DMS114 treated with DMSO at 0.1 percent for 48 hours (cell line): ENCODE measurements at regions not wholly inside any gene's neighbourhood (a gene's known extent, or its start where the extent isn't known, plus 50 kb on each side); places are given as distances from the start of the nearest gene placed in this dataset.
"Not testable (repeated sequence)": the region's sequence is repeated elsewhere in the genome, so short reads cannot be mapped to it uniquely, and the experiment has no call there.

ENCODE experiments used
- DNase-seq: peaks from one replicate; lab custom pipeline; 2025; ENCODE audit not compliant: unreplicated experiment; lab: John Stamatoyannopoulos, UW

- DNase-seq: no peak
Observed at GRCh38 chrX:46367491-46367890, 177.7 kb downstream of the ZNF674 start.

DNA sequence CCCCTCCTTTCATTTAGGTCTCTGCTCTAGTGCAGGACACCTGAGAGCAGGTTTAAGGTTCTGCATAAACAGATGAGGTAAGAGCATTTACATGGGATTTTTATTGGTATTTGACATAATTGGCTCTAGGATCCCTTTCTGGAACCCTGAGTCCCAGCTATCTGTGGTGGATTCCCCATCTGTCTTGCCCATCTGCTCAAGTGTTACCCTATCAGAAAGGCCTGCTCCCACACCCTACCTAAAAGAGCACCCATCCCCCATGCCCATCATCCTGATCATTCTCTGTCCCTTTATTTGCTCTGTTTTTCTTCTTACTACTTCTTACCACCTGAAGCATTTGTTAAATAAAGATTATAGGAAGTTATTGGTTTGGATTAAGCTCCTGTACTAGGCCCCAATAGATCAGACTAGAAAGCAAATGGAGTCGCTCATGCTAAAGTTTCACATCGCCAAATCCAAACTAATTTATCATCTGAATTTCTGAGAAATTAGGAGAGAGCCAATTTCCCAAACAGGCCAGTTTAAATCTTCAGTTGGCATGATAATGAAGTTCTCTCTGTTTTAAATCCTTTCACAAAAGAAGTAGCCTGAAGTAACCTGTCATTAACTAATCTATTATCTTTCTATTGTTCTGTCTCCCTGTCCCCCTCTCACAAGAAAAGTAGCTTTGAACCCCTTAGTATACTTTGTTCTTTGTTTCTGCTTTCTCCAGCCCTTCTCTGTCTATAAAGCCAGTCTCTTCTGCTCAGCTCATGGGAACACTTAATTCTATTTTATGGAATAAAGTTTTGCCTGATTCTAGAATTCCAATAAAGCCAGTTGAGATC is 178.6 kb downstream of the ZNF674 start:
- no peak for DNase-seq

DNA sequence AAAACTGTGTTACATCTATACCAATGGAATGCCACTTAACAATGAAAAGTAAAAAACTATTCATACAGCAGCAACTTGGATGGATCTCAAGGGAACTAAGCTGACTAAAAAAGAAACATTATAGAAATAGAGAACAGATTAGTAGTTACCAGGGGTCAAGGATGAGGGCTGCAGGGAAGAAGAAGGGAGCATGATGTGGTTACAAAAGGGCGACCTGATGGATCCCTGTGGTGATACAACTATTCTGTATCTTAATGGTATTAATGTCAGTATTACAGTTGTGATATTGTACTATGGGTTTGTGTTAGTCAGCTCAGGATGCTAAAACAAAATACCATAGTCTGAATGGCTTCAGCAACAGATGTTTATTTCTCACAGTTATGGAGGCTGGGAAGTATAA is 190.7 kb downstream of the ZNF674 start:
- DNase-seq: no peak

GRCh38 chrX:46341767-46342322 is 203.4 kb downstream of the ZNF674 start:
- no peak for DNase-seq

DNA sequence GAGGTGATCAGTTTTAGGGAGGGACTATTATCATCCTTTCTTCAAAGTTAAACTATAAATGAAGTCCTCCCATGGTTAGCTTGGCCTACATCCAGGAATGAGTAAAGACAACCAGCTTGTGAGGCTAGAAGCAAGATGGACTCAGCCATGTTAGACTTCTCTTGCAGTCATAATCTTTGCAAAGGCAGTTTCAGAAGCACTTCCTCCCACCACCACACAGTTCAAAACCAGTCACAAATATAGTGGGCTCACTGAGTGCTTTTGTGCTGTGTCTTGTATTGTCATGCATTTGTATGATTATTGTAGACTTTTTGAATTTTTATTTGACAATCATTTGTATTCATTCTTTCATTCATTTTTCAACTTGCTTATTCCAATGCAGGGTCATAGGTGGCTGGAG is 204.5 kb downstream of the ZNF674 start:
- no peak for DNase-seq

DNA sequence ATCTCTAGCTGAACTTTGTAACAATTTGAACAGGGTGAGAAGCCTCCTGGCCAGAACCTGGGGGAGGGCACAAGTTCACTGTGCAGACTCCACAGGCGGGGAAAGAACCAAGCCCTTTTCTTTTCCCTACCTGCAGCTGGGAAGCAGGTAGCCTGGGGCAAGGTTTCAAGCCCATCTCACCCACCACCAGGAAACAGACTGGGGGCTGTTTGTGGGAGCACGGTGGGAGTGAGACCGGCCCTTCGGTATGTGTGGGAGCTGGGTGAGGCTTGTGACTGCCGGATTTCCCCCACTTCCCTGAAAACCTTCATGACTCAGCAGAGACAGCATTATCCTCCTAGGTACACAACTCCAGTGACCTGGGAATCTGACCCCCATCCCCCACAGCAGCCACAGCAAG is 211.7 kb downstream of the ZNF674 start:
- no peak for DNase-seq

- no peak for DNase-seq
Observed at GRCh38 chrX:46330981-46331380, 214.2 kb downstream of the ZNF674 start.

DNA sequence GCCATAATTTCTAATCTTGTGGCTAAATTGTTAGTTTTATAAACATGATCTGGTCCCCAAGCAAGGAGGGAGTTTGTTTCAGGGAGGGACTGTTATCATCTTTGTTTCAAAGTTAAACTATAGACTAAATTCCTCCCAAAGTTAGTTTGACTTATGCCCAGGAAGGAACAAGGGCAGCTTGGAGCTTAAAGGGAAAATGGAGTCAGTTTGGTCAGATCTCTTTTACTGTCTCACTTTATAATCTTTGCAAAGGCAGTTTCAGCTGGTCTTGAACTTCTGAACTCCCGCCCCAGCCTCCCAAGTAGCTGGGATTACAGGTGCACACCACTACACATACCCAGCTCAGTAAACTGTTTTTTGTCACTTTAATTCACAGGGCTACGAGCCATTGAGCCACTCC is 214.7 kb downstream of the ZNF674 start:
- DNase-seq: no peak

GRCh38 chrX:46328133-46328532 is 217.1 kb downstream of the ZNF674 start:
- DNase-seq: no peak

DNA sequence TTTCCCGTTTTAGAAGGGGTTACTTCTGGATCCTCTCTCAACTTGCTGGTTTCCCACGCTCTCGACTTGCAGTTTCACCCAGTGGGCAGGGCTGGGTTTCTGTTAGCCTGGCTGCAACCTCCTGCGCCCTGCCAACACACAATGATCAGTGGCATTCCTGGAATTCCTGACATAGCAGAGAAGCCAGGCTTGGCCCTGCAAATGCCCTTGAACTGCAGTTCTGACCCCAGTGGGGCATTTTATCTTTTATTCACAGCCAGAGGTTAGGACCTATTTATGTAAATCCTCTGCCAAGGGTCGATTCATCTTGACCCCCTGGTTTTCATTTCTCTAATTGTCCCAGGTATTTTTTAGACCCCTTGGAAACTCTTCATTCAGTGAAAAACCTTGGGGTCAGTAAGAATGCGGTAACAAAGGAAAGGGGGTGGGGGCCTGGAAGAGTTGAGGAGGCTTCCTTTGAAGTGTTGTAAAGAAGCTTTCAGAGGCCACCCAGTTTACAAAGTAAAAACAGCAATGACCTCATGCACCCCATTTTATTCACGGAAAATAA is 217.6 kb downstream of the ZNF674 start:
- DNase-seq: no peak

- no peak for DNase-seq
Observed at GRCh38 chrX:46326161-46326560, 219.1 kb downstream of the ZNF674 start.

DNA sequence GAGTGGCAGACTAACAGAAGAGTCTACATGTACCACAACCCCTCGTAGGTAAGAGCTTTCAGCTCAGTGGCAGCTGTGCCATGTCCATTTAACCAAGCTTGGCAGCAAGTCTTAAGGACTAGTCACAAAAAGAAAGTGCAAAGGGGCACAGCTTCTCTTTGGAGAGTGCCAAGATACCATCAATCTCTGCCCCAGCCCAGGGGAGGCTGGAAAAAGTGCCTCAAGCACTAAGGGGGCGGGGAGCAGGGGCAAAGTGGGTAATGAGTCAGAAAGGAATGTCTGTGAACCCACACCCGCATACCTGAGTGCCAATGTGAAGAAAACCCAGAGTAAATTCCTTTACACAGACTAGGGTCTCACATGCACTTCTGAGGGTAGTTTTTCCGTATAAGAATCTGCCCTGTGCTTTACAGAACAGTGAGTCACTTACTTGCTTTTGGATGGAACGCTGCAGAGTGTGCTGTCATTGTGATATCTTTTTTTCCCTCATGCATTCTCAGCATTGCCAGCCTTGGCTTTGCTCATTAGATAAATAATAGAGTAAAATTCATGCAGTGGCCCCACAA is 219.8 kb downstream of the ZNF674 start:
- no peak for DNase-seq

DNA sequence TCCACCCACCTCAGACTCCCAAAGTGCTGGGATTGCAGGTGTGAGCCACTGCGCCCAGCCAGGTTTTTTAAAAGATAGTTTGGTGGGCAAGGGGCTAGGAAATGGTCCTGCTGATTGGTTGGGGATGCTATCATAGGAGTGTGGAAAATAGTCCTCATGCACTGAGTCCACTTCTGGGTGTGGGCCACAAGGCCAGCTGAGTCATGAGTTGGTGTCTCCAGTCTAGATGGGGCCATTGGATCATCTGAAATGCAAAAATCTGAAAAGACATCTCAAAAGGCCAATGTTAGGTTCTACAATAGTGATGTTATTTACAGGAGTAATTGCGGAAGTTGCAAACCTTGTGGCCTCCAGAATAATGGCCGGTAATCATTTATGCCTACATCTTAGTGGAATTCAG is 221.1 kb downstream of the ZNF674 start:
- no peak for DNase-seq

DNA sequence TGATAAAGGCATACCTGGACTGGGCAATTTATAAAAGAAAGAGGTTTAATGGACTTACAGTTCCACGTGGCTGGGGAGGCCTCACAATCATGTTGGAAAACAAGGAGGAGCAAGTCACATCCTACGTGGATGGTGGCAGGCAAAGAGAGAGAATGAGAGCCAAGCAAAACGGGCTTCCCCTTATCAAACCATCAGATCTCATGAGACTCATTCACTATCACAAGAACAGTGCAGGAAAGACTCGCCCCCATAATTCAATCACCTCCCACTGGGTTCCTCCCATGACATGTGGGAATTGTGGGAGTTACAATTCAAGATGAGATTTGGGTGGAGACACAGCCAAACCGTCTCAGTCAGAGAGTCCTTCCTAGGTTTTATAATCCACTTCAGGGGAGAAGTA is 222.3 kb downstream of the ZNF674 start:
- DNase-seq: not testable (repeated sequence)

- no peak for DNase-seq
Observed at GRCh38 chrX:46321676-46322075, 223.5 kb downstream of the ZNF674 start.

DNA sequence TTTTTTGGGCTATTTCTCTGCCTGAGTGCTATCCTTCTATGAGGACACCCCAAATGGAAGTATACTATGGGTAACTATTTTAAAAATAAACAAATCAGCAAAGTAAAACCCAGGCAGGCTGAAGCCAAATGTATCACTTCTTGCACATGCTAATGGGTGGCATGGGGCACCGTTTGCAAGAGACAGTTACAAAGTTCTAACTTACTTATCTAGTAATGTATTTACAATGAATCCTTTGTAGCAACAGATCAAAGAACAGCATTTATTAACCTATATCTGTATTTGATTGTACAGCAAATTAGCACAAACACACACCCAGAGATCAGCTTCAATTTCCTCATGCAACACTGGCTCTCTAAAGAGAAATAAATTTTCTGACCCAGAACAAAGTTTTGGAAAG is 225.5 kb downstream of the ZNF674 start:
- DNase-seq: no peak

GRCh38 chrX:46318551-46318950 is 226.7 kb downstream of the ZNF674 start:
- no peak for DNase-seq

DNA sequence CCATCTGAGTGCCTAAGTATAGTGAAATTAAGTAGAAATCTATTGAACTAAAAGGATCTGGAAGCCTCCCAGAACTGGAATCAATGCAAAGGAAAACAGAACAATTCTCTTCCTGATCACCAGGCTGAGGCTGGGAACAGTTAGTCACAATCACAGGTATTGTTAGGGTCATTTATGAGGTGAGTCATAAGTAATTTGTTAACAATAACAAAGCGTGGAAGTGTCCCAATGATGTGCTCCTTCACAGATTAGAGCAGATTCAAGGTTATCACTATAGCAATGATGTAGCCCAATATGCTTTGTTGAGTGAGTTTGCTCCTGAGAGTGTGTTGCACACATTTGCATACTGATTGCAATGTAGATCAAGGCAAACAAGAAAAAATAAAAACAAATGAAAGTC is 228.1 kb downstream of the ZNF674 start:
- DNase-seq: no peak

- DNase-seq: no peak
Observed at GRCh38 chrX:46311581-46312120, 233.6 kb downstream of the ZNF674 start.

GRCh38 chrX:46310815-46311497 is 234.3 kb downstream of the ZNF674 start:
- DNase-seq: no peak

DNA sequence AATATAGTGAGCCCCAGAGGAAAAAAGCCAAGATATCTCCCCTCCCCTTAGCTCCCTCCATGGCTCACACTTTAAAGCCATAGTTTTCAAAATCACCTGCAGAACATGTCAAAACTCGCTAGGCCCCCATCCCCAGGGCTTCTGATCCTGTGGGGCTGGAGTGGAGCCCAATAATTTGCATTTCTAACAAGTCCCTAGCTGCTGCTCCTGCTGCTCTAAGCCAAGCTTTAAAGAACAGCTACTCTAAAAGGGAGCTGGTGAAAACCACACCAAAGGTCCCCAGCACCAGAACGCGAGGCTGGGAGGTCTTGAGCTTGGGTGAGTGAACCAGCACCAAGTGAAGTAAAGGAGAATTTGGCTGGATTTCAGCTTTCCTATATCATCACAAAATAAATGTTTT is 237.1 kb downstream of the ZNF674 start:
- DNase-seq: no peak
